ENCODE measurements at regions not wholly inside any gene's neighbourhood (a gene's known extent, or its start where the extent isn't known, plus 50 kb on each side); places are given as distances from the start of the nearest gene placed in this dataset.

GRCh38 chr1:212214325-212214724, 70.9 kb upstream of the PPP2R5A start:
- TF ChIP-seq, protein P1, sequence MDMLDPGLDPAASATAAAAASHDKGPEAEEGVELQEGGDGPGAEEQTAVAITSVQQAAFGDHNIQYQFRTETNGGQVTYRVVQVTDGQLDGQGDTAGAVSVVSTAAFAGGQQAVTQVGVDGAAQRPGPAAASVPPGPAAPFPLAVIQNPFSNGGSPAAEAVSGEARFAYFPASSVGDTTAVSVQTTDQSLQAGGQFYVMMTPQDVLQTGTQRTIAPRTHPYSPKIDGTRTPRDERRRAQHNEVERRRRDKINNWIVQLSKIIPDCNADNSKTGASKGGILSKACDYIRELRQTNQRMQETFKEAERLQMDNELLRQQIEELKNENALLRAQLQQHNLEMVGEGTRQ (IDR thresholded peaks at IDR 0.05; ENCODE audit: low read depth, low read length), result no peak
- TF ChIP-seq POLR2A (IDR thresholded peaks at IDR 0.05; ENCODE audit: low read depth, low read length) (no peak), CTCF (conservative IDR thresholded peaks at IDR 0.05; ENCODE audit: low read depth, low read length) (no peak), MXI1 (IDR thresholded peaks at IDR 0.05; ENCODE audit: borderline replicate concordance, low read depth, low read length) (no peak), BHLHE40 (IDR thresholded peaks at IDR 0.05; ENCODE audit: low read depth, low read length) (no peak), MAFK (IDR thresholded peaks at IDR 0.05; ENCODE audit: low read depth, low read length) (no peak), SMC3 (IDR thresholded peaks at IDR 0.05; ENCODE audit: low read depth, low read length) (no peak), RCOR1 (IDR thresholded peaks at IDR 0.05; ENCODE audit: insufficient replicate concordance, low read length) (no peak), RAD21 (IDR thresholded peaks at IDR 0.05; ENCODE audit: low read length) (no peak), CEBPB (IDR thresholded peaks at IDR 0.05; ENCODE audit: low read depth, low read length) (no peak)
